ENCODE measurements at regions not wholly inside any gene's neighbourhood (a gene's known extent, or its start where the extent isn't known, plus 50 kb on each side); places are given as distances from the start of the nearest gene placed in this dataset.

GRCh38 chr5:63794979-63795378, 167.3 kb downstream of the HTR1A start:
- no peak for TF ChIP-seq YY1 (IDR thresholded peaks at IDR 0.05; ENCODE audit: low read depth)
- TF ChIP-seq ZBTB7A (IDR thresholded peaks at IDR 0.05; ENCODE audit: low read depth) = no peak
- no peak for TF ChIP-seq RAD21 (IDR thresholded peaks at IDR 0.05; ENCODE audit: low read depth)
- TF ChIP-seq CREB1 (IDR thresholded peaks at IDR 0.05; ENCODE audit: low read depth) = no peak
- TF ChIP-seq, protein P1, sequence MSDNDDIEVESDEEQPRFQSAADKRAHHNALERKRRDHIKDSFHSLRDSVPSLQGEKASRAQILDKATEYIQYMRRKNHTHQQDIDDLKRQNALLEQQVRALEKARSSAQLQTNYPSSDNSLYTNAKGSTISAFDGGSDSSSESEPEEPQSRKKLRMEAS (IDR thresholded peaks at IDR 0.05) = no peak
- TF ChIP-seq TCF12 (IDR thresholded peaks at IDR 0.05; ENCODE audit: low read depth) = no peak
- TF ChIP-seq EP300 (IDR thresholded peaks at IDR 0.05; ENCODE audit: borderline replicate concordance) = no peak
- TF ChIP-seq TAF1 (IDR thresholded peaks at IDR 0.05; ENCODE audit: low read depth) = no peak

DNA sequence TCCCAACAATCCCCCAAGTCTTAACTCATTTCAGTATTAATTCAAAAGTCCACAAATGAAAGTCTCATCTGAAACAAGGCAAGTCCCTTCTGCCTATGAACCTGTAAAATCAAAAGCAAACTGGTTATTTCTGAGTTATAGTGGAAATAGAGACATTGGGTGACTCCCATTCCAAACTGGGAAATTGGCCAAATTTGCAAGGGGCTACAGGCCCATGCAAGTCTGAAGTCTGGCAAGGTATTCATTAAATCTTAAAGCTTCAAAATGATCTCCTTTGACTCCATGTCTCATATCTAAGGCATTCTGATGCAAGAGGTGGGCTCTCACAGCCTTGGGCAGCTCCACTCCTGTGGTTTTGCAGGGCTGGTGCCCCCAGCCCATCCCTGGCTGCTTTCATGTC, 167.9 kb downstream of the HTR1A start:
- TF ChIP-seq, protein P2, sequence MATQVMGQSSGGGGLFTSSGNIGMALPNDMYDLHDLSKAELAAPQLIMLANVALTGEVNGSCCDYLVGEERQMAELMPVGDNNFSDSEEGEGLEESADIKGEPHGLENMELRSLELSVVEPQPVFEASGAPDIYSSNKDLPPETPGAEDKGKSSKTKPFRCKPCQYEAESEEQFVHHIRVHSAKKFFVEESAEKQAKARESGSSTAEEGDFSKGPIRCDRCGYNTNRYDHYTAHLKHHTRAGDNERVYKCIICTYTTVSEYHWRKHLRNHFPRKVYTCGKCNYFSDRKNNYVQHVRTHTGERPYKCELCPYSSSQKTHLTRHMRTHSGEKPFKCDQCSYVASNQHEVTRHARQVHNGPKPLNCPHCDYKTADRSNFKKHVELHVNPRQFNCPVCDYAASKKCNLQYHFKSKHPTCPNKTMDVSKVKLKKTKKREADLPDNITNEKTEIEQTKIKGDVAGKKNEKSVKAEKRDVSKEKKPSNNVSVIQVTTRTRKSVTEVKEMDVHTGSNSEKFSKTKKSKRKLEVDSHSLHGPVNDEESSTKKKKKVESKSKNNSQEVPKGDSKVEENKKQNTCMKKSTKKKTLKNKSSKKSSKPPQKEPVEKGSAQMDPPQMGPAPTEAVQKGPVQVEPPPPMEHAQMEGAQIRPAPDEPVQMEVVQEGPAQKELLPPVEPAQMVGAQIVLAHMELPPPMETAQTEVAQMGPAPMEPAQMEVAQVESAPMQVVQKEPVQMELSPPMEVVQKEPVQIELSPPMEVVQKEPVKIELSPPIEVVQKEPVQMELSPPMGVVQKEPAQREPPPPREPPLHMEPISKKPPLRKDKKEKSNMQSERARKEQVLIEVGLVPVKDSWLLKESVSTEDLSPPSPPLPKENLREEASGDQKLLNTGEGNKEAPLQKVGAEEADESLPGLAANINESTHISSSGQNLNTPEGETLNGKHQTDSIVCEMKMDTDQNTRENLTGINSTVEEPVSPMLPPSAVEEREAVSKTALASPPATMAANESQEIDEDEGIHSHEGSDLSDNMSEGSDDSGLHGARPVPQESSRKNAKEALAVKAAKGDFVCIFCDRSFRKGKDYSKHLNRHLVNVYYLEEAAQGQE (IDR thresholded peaks at IDR 0.05; ENCODE audit: low read depth) = no peak
- TF ChIP-seq FOXM1 (IDR thresholded peaks at IDR 0.05; ENCODE audit: borderline replicate concordance, low read depth) = no peak
- TF ChIP-seq CEBPB (IDR thresholded peaks at IDR 0.05) = no peak
- TF ChIP-seq NFIC (IDR thresholded peaks at IDR 0.05) = no peak
- no peak for TF ChIP-seq CREB1 (IDR thresholded peaks at IDR 0.05; ENCODE audit: low read depth)
- TF ChIP-seq, protein P1 (IDR thresholded peaks at IDR 0.05) = no peak
- no peak for TF ChIP-seq TAF1 (IDR thresholded peaks at IDR 0.05; ENCODE audit: low read depth)
- TF ChIP-seq EP300 (IDR thresholded peaks at IDR 0.05; ENCODE audit: borderline replicate concordance) = no peak
- no peak for TF ChIP-seq TCF12 (IDR thresholded peaks at IDR 0.05; ENCODE audit: low read depth)
- TF ChIP-seq RAD21 (IDR thresholded peaks at IDR 0.05; ENCODE audit: low read depth) = no peak
- TF ChIP-seq YY1 (IDR thresholded peaks at IDR 0.05; ENCODE audit: low read depth) = no peak

- no peak for TF ChIP-seq TCF12 (IDR thresholded peaks at IDR 0.05; ENCODE audit: low read depth)
- TF ChIP-seq RAD21 (IDR thresholded peaks at IDR 0.05; ENCODE audit: low read depth) = no peak
- no peak for TF ChIP-seq ZBTB7A (IDR thresholded peaks at IDR 0.05; ENCODE audit: low read depth)
- TF ChIP-seq, protein P3, sequence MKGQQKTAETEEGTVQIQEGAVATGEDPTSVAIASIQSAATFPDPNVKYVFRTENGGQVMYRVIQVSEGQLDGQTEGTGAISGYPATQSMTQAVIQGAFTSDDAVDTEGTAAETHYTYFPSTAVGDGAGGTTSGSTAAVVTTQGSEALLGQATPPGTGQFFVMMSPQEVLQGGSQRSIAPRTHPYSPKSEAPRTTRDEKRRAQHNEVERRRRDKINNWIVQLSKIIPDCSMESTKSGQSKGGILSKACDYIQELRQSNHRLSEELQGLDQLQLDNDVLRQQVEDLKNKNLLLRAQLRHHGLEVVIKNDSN (IDR thresholded peaks at IDR 0.05) = no peak
- no peak for TF ChIP-seq EP300 (IDR thresholded peaks at IDR 0.05; ENCODE audit: borderline replicate concordance)
- TF ChIP-seq, protein P1 (IDR thresholded peaks at IDR 0.05) = no peak
- no peak for TF ChIP-seq YY1 (IDR thresholded peaks at IDR 0.05; ENCODE audit: low read depth)
- TF ChIP-seq FOXM1 (IDR thresholded peaks at IDR 0.05; ENCODE audit: borderline replicate concordance, low read depth) = no peak
- no peak for TF ChIP-seq CEBPB (IDR thresholded peaks at IDR 0.05)
- no peak for TF ChIP-seq TAF1 (IDR thresholded peaks at IDR 0.05; ENCODE audit: low read depth)
- no peak for TF ChIP-seq CREB1 (IDR thresholded peaks at IDR 0.05; ENCODE audit: low read depth)
Measured at GRCh38 chr5:63774939-63775338, 187.3 kb downstream of the HTR1A start.

GRCh38 chr5:63768221-63768620, 194.0 kb downstream of the HTR1A start:
- TF ChIP-seq YY1 (IDR thresholded peaks at IDR 0.05; ENCODE audit: low read depth) (no peak), CEBPB (IDR thresholded peaks at IDR 0.05) (no peak), EGR1 (IDR thresholded peaks at IDR 0.05) (no peak), EP300 (IDR thresholded peaks at IDR 0.05; ENCODE audit: borderline replicate concordance) (no peak), TEAD4 (IDR thresholded peaks at IDR 0.05) (no peak), TAF1 (IDR thresholded peaks at IDR 0.05; ENCODE audit: low read depth) (no peak), CREB1 (IDR thresholded peaks at IDR 0.05; ENCODE audit: low read depth) (no peak), ZBTB7A (IDR thresholded peaks at IDR 0.05; ENCODE audit: low read depth) (no peak), NFIC (IDR thresholded peaks at IDR 0.05) (no peak), RAD21 (IDR thresholded peaks at IDR 0.05; ENCODE audit: low read depth) (no peak), FOXM1 (IDR thresholded peaks at IDR 0.05; ENCODE audit: borderline replicate concordance, low read depth) (no peak), TCF12 (IDR thresholded peaks at IDR 0.05; ENCODE audit: low read depth) (no peak)
- TF ChIP-seq, protein P2 (IDR thresholded peaks at IDR 0.05; ENCODE audit: low read depth) = no peak
- TF ChIP-seq, protein P1 (IDR thresholded peaks at IDR 0.05) = no peak
- TF ChIP-seq, protein P3 (IDR thresholded peaks at IDR 0.05) = no peak

DNA sequence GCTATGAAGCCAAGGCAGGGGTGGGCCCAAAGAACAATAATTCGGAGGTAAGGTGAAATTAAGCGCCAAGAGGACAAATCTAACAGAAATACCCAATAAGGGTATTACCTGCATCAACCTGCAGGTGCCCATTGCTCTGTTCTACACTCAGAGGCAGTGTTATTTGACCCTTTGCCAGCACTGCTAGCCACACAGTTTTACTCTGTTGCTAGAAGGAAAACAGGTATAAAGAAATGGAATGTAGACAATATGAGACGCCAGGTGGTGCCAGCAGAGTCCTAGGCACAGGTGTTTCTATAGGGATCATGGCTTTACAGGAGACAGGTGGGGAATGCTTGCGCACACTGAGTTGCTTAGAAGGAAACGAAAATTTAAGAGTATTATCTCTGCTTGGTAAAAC, 201.3 kb downstream of the HTR1A start:
- TF ChIP-seq YY1 (IDR thresholded peaks at IDR 0.05; ENCODE audit: low read depth) (no peak), CREB1 (IDR thresholded peaks at IDR 0.05; ENCODE audit: low read depth) (no peak)
- TF ChIP-seq, protein P2 (IDR thresholded peaks at IDR 0.05; ENCODE audit: low read depth) = no peak
